Neural cell (in vitro differentiated cells): ENCODE measurements at regions not wholly inside any gene's neighbourhood (a gene's known extent, or its start where the extent isn't known, plus 50 kb on each side); places are given as distances from the start of the nearest gene placed in this dataset.

Source experiments
- H2AFZ ChIP-seq: fragments of 200-600, 300-800 bp; sonication (generic), shearing (Covaris generic); 2 replicates; pipeline ENCODE4 v1.6.0; 2014; ENCODE audit warnings: low read depth, mild to moderate bottlenecking, antibody characterized with exemption, low read length, moderate library complexity
- H3F3A ChIP-seq: fragments of 200-600 bp; shearing (Covaris generic); 2 replicates; pipeline ENCODE4 v1.6.1; 2016; ENCODE audit warnings: mild to moderate bottlenecking, moderate library complexity, mixed read lengths, antibody characterized with exemption, low read length; ENCODE audit not compliant: insufficient read depth, poor library complexity, severe bottlenecking
- H3K27ac ChIP-seq: fragments of 200-600, 300-800 bp; sonication (generic), shearing (Covaris generic); 2 replicates; pipeline ENCODE4 v1.5.1; 2014; ENCODE audit warnings: mild to moderate bottlenecking, low read length, moderate library complexity
- H3K27me3 ChIP-seq: fragments of 300-800, 200-600 bp; sonication (generic), shearing (Covaris generic); 2 replicates; pipeline ENCODE4 v1.6.0; 2014; ENCODE audit warnings: mild to moderate bottlenecking, low read depth, low read length, moderate library complexity; ENCODE audit not compliant: insufficient read depth
- H3K36me3 ChIP-seq: fragments of 300-800, 200-600 bp; sonication (generic), shearing (Covaris generic); 2 replicates; pipeline ENCODE4 v1.5.1; 2014; ENCODE audit warnings: mild to moderate bottlenecking, antibody characterized with exemption, low read length, moderate library complexity; ENCODE audit not compliant: insufficient read depth
- H3K4me2 ChIP-seq: fragments of 300-800, 200-600 bp; sonication (generic), shearing (Covaris generic); 2 replicates; pipeline ENCODE4 v1.6.0; 2014; ENCODE audit warnings: mild to moderate bottlenecking, low read length
- H3K4me3 ChIP-seq: fragments of 300-800, 200-600 bp; sonication (generic), shearing (Covaris generic); 2 replicates; pipeline ENCODE4 v1.5.1; 2014; ENCODE audit warnings: mild to moderate bottlenecking, low read length, moderate library complexity
- H3K79me2 ChIP-seq: fragments of 200-600 bp; shearing (Covaris generic); replicated peaks from 2 replicates; pipeline ENCODE4 v1.6.0; 2014; ENCODE audit warnings: mild to moderate bottlenecking, low read length, moderate library complexity; ENCODE audit not compliant: insufficient read depth
- H3K9ac ChIP-seq: fragments of 300-800, 200-600 bp; sonication (generic), shearing (Covaris generic); 2 replicates; pipeline ENCODE4 v1.6.1; 2016; ENCODE audit warnings: mild to moderate bottlenecking, low read length, mixed read lengths
- H3K9me2 ChIP-seq: fragments of 200-600 bp; shearing (Covaris generic); 2 replicates; pipeline ENCODE4 v1.6.1; 2016; ENCODE audit warnings: mild to moderate bottlenecking, low read length, mixed read lengths; ENCODE audit not compliant: insufficient read depth
- H3K9me3 ChIP-seq: fragments of 200-600, 300-800 bp; sonication (generic), shearing (Covaris generic); 2 replicates; pipeline ENCODE4 v1.6.1; 2016; ENCODE audit warnings: mild to moderate bottlenecking, mixed run types, low read length, moderate library complexity, mixed read lengths
- H4K20me1 ChIP-seq: fragments of 200-600 bp; shearing (Covaris generic); 2 replicates; pipeline ENCODE4 v1.6.1; 2016; ENCODE audit warnings: mild to moderate bottlenecking, mixed run types; ENCODE audit not compliant: insufficient read depth
- EP300 ChIP-seq: fragments of 450-650 bp; conservative IDR thresholded peaks from 2 replicates; pipeline ENCODE4 v1.6.1; 2014; ENCODE audit warnings: antibody characterized with exemption, mild to moderate bottlenecking, moderate library complexity; ENCODE audit not compliant: poor library complexity, severe bottlenecking
- EZH2 ChIP-seq: fragments of 200-600, 300-800 bp; shearing (Covaris generic), sonication (generic); IDR thresholded peaks from 2 replicates; pipeline ENCODE4 v1.6.1; 2014; ENCODE audit warnings: antibody characterized with exemption, low read length, borderline replicate concordance, mild to moderate bottlenecking; ENCODE audit not compliant: insufficient read depth, poor library complexity, severe bottlenecking
- MXI1 ChIP-seq: fragments of 450-650 bp; conservative IDR thresholded peaks from 2 replicates; pipeline ENCODE4 v1.6.1; 2014; ENCODE audit warnings: antibody characterized with exemption, mild to moderate bottlenecking; ENCODE audit not compliant: poor library complexity, severe bottlenecking
- POLR2AphosphoS5 ChIP-seq: IDR thresholded peaks from 2 replicates; pipeline ENCODE4 v1.6.1; 2012
- RAD21 ChIP-seq: fragments of 450-650 bp; conservative IDR thresholded peaks from 2 replicates; pipeline ENCODE4 v1.6.1; 2014; ENCODE audit warnings: antibody characterized with exemption, mild to moderate bottlenecking, moderate library complexity
- SMC3 ChIP-seq: fragments of 450-650 bp; conservative IDR thresholded peaks from 2 replicates; pipeline ENCODE4 v1.6.1; 2014; ENCODE audit warnings: antibody characterized with exemption, mild to moderate bottlenecking, moderate library complexity; ENCODE audit not compliant: poor library complexity
- TAF1 ChIP-seq: IDR thresholded peaks from 2 replicates; pipeline ENCODE4 v1.6.1; 2012; ENCODE audit warnings: low read depth
- TF ChIP-seq, protein P1 (sequence below): fragments of 450-650 bp; IDR thresholded peaks from 2 replicates; pipeline ENCODE4 v1.5.1; 2014; ENCODE audit warnings: antibody characterized with exemption, mild to moderate bottlenecking, moderate library complexity; ENCODE audit not compliant: poor library complexity, severe bottlenecking
- TF ChIP-seq, protein P2 (sequence below): IDR thresholded peaks from 2 replicates; pipeline ENCODE4 v1.6.1; 2012; ENCODE audit warnings: borderline replicate concordance

DNA sequence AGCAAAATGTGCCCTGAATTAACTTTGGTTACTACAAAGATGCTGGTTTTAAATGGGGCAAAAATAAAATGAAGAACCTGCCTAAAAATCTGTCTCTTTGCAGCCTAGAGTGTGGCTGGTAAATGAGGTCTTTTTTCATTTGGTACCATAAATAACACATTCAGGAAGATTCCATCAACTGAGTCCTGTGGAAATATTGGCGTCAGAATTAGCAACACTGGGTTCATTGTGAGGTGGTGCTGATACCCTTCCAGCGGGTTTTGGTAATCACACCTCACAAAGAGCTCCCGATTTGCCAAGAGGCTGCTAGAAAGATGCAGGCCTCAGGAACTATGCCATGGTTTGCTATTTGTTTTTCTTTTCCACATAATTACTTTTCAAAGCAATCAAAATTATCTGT is 55.3 kb downstream of the FAM50B start:
- Histone ChIP-seq H3K27ac (no peak overlapping the region), H3K79me2 (no peaks in the 10 kb centered on the region), H3K27me3 (no peaks in the 10 kb centered on the region), H4K20me1 (no peaks in the 10 kb centered on the region), H3K9me2 (no peaks in the 10 kb centered on the region), H3F3A (no peaks in the 10 kb centered on the region), H3K4me2 (no peak overlapping the region), H3K9me3 (no peaks in the 10 kb centered on the region), H2AFZ (no peak overlapping the region), H3K36me3 (no peaks in the 10 kb centered on the region), H3K4me3 (no peak overlapping the region), H3K9ac (no peak overlapping the region)
- TF ChIP-seq, protein P1, sequence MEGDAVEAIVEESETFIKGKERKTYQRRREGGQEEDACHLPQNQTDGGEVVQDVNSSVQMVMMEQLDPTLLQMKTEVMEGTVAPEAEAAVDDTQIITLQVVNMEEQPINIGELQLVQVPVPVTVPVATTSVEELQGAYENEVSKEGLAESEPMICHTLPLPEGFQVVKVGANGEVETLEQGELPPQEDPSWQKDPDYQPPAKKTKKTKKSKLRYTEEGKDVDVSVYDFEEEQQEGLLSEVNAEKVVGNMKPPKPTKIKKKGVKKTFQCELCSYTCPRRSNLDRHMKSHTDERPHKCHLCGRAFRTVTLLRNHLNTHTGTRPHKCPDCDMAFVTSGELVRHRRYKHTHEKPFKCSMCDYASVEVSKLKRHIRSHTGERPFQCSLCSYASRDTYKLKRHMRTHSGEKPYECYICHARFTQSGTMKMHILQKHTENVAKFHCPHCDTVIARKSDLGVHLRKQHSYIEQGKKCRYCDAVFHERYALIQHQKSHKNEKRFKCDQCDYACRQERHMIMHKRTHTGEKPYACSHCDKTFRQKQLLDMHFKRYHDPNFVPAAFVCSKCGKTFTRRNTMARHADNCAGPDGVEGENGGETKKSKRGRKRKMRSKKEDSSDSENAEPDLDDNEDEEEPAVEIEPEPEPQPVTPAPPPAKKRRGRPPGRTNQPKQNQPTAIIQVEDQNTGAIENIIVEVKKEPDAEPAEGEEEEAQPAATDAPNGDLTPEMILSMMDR: no peak
- TF ChIP-seq RAD21 (no peak), TAF1 (no peak), POLR2AphosphoS5 (no peak), EZH2 (no peak), SMC3 (no peak)
- TF ChIP-seq, protein P2, sequence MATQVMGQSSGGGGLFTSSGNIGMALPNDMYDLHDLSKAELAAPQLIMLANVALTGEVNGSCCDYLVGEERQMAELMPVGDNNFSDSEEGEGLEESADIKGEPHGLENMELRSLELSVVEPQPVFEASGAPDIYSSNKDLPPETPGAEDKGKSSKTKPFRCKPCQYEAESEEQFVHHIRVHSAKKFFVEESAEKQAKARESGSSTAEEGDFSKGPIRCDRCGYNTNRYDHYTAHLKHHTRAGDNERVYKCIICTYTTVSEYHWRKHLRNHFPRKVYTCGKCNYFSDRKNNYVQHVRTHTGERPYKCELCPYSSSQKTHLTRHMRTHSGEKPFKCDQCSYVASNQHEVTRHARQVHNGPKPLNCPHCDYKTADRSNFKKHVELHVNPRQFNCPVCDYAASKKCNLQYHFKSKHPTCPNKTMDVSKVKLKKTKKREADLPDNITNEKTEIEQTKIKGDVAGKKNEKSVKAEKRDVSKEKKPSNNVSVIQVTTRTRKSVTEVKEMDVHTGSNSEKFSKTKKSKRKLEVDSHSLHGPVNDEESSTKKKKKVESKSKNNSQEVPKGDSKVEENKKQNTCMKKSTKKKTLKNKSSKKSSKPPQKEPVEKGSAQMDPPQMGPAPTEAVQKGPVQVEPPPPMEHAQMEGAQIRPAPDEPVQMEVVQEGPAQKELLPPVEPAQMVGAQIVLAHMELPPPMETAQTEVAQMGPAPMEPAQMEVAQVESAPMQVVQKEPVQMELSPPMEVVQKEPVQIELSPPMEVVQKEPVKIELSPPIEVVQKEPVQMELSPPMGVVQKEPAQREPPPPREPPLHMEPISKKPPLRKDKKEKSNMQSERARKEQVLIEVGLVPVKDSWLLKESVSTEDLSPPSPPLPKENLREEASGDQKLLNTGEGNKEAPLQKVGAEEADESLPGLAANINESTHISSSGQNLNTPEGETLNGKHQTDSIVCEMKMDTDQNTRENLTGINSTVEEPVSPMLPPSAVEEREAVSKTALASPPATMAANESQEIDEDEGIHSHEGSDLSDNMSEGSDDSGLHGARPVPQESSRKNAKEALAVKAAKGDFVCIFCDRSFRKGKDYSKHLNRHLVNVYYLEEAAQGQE: no peak

DNA sequence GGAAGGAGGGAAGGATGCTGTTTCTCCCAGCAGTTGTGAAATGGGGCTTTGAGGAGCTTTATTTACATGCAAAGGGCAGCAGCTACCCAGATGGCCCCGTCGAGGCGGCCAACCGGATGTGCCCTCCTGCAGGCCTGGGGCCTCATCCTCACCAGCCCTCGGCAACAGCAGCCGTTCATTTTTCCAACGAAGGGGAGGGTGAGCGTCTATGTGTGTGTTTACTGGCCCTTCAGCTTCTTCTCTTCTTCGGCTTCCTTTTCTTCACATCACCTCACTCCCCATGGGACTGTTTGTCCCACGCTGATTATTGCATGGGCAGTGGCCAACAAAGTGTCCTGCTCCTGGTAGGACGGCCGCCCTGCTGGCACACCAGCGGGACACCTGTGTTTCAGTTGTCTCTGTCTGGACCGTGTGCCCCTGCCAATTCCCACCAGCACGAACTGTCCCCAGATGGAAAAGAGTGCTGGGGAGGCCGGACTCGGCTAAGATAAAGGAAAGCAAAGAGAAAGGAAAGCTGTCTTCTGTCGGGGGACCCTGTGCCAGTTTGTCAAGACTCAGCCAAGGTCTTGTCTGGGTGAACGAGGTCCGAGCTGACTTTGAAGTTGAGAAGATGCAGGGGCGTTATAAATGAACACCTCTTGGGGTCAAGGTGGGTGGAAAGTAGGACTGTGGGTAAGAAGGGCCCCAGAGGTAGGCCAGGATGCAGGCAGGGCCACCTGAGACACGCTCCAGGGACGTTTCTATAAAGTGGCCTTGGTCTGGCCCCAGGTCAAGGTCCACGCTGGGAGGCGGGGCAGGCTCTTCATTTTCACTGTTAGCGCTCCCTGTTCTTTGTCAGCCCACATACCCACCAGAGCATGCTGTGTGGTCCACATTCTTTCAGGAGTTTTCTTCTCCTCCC is 57.0 kb downstream of the FAM50B start:
- Histone ChIP-seq H3K9me2 (no peaks in the 10 kb centered on the region), H3K9ac (no peak overlapping the region), H3K27me3 (no peaks in the 10 kb centered on the region), H3K4me3 (no peak overlapping the region), H4K20me1 (no peaks in the 10 kb centered on the region), H2AFZ (no peak overlapping the region), H3K4me2 (no peak overlapping the region), H3K79me2 (no peaks in the 10 kb centered on the region), H3K9me3 (no peaks in the 10 kb centered on the region), H3K27ac (no peak overlapping the region), H3K36me3 (no peaks in the 10 kb centered on the region), H3F3A (no peaks in the 10 kb centered on the region)
- TF ChIP-seq EP300 (no peak), EZH2 (no peak), MXI1 (no peak)
- TF ChIP-seq, protein P1: no peak
